ENCODE measurements at regions not wholly inside any gene's neighbourhood (a gene's known extent, or its start where the extent isn't known, plus 50 kb on each side); places are given as distances from the start of the nearest gene placed in this dataset.
A peak's percentile ranks its signal among the peaks of the same experiment; 100 is the strongest.

GRCh38 chr11:90318651-90319050 is 95.8 kb upstream of the CHORDC1 start:
- DNase-seq (ENCODE audit: low read depth) = peak; percentile 28
- no peak overlapping the region for H3K4me3 ChIP-seq (ENCODE audit: low read depth, low read length)
- no peak for TF ChIP-seq CTCF (IDR thresholded peaks at IDR 0.05; ENCODE audit: control insufficient read depth, extremely low read depth, insufficient read depth)

GRCh38 chr11:90310210-90310609 is 87.4 kb upstream of the CHORDC1 start:
- DNase-seq (ENCODE audit: low read depth) = no peak
- TF ChIP-seq CTCF (IDR thresholded peaks at IDR 0.05; ENCODE audit: control insufficient read depth, extremely low read depth, insufficient read depth) = peak; percentile 47
- H3K4me3 ChIP-seq (ENCODE audit: low read depth, low read length) = no peak overlapping the region

- no peak overlapping the region for H3K4me3 ChIP-seq (ENCODE audit: low read depth, low read length)
- no peak for TF ChIP-seq CTCF (IDR thresholded peaks at IDR 0.05; ENCODE audit: control insufficient read depth, extremely low read depth, insufficient read depth)
- DNase-seq (ENCODE audit: low read depth) = no peak
Measured at GRCh38 chr11:90309693-90310092, 86.8 kb upstream of the CHORDC1 start.

GRCh38 chr11:90294526-90294925 is 71.7 kb upstream of the CHORDC1 start:
- H3K4me3 ChIP-seq (ENCODE audit: low read depth, low read length) = no peak overlapping the region
- DNase-seq (ENCODE audit: low read depth) = no peak
- no peak for TF ChIP-seq CTCF (IDR thresholded peaks at IDR 0.05; ENCODE audit: control insufficient read depth, extremely low read depth, insufficient read depth)

GRCh38 chr11:90294091-90294490 is 71.2 kb upstream of the CHORDC1 start:
- no peak overlapping the region for H3K4me3 ChIP-seq (ENCODE audit: low read depth, low read length)
- no peak for TF ChIP-seq CTCF (IDR thresholded peaks at IDR 0.05; ENCODE audit: control insufficient read depth, extremely low read depth, insufficient read depth)
- DNase-seq (ENCODE audit: low read depth) = no peak

- H3K4me3 ChIP-seq (ENCODE audit: low read depth, low read length) = no peak overlapping the region
- peak; percentile 15 for DNase-seq (ENCODE audit: low read depth)
- TF ChIP-seq CTCF (IDR thresholded peaks at IDR 0.05; ENCODE audit: control insufficient read depth, extremely low read depth, insufficient read depth) = peak; percentile 65
Measured at GRCh38 chr11:90288212-90288821, 65.5 kb upstream of the CHORDC1 start.

GRCh38 chr11:90286640-90287039 is 63.8 kb upstream of the CHORDC1 start:
- no peak for DNase-seq (ENCODE audit: low read depth)
- TF ChIP-seq CTCF (IDR thresholded peaks at IDR 0.05; ENCODE audit: control insufficient read depth, extremely low read depth, insufficient read depth) = no peak

More at GRCh38 chr11:90286640-90287039, 63.8 kb upstream of the CHORDC1 start:
- no peak overlapping the region for H3K4me3 ChIP-seq (ENCODE audit: low read depth, low read length)

Data from LNCaP clone FGC (cell line).